T47D (cell line): ENCODE measurements at regions not wholly inside any gene's neighbourhood (a gene's known extent, or its start where the extent isn't known, plus 50 kb on each side); places are given as distances from the start of the nearest gene placed in this dataset.

Source experiments
- DNase-seq, 2 experiments: peaks; one replicate each; pipeline versions ENCODE4 v3.0.0 to v3.0.0-alpha.2; 2011 to 2012; ENCODE audit warnings: low read depth in 1 of 2, low spot score in 1 of 2
- JUND ChIP-seq: IDR thresholded peaks from 2 replicates; pipeline ENCODE4 v1.6.1; 2012; ENCODE audit warnings: low read depth
- in situ Hi-C: cut with HindIII; loops from 2 replicates; pipeline ENCODE4 v1.10.0; 2016; ENCODE audit warnings: low sequenced_read_pairs, low pct_unique_long_range_greater_than_20kb

- peak in 1 of 2 experiments; percentile 13 for DNase-seq
- no peak for TF ChIP-seq JUND
- in situ Hi-C loops, result no loop called here
Measured at GRCh38 chr10:1858547-1858946, 121.2 kb upstream of the ADARB2 start.

GRCh38 chr10:1858048-1858447 lies 120.7 kb upstream of the ADARB2 start:
- in situ Hi-C loops, result no loop called here
- TF ChIP-seq JUND, result no peak
- no peak for DNase-seq

- DNase-seq, result no peak
- in situ Hi-C loops, result no loop called here
- TF ChIP-seq JUND, result no peak
Measured at GRCh38 chr10:1855911-1856310, 118.6 kb upstream of the ADARB2 start.

- TF ChIP-seq JUND, result no peak
- no peak for DNase-seq
- in situ Hi-C loops, result no loop called here
Measured at GRCh38 chr10:1854271-1854670, 116.9 kb upstream of the ADARB2 start.

GRCh38 chr10:1853801-1854200 lies 116.5 kb upstream of the ADARB2 start:
- TF ChIP-seq JUND, result no peak
- in situ Hi-C loops, result no loop called here
- DNase-seq, result no peak

GRCh38 chr10:1852841-1853240 lies 115.5 kb upstream of the ADARB2 start:
- TF ChIP-seq JUND, result no peak
- in situ Hi-C loops, result no loop called here
- no peak for DNase-seq

GRCh38 chr10:1851762-1852161 lies 114.4 kb upstream of the ADARB2 start:
- no peak for DNase-seq
- in situ Hi-C loops, result no loop called here
- TF ChIP-seq JUND, result no peak

- DNase-seq, result no peak
- no peak for TF ChIP-seq JUND
- in situ Hi-C loops, result no loop called here
Measured at GRCh38 chr10:1850971-1851527, 113.7 kb upstream of the ADARB2 start.

- in situ Hi-C loops, result no loop called here
- no peak for TF ChIP-seq JUND
- no peak for DNase-seq
Measured at GRCh38 chr10:1847361-1847760, 110.0 kb upstream of the ADARB2 start.

- in situ Hi-C loops, result no loop called here
- no peak for DNase-seq
- TF ChIP-seq JUND, result no peak
Measured at GRCh38 chr10:1846032-1846431, 108.7 kb upstream of the ADARB2 start.

GRCh38 chr10:1841759-1842158 lies 104.4 kb upstream of the ADARB2 start:
- no peak for TF ChIP-seq JUND
- in situ Hi-C loops, result no loop called here
- no peak for DNase-seq

GRCh38 chr10:1829712-1830111 lies 92.4 kb upstream of the ADARB2 start:
- in situ Hi-C loops, result no loop called here
- TF ChIP-seq JUND, result no peak
- DNase-seq, result no peak

- TF ChIP-seq JUND, result no peak
- DNase-seq, result no peak
- in situ Hi-C loops, result no loop called here
Measured at GRCh38 chr10:1824928-1825327, 87.6 kb upstream of the ADARB2 start.

GRCh38 chr10:1814556-1814955 lies 77.2 kb upstream of the ADARB2 start:
- DNase-seq, result no peak
- in situ Hi-C loops, result no loop called here
- no peak for TF ChIP-seq JUND

GRCh38 chr10:1809139-1809741 lies 71.9 kb upstream of the ADARB2 start:
- TF ChIP-seq JUND, result no peak
- peak; percentile 58 to 70 for DNase-seq
- in situ Hi-C loops, result no loop called here
